Parathyroid adenoma (tissue), 2 donors: ENCODE measurements at regions not wholly inside any gene's neighbourhood (a gene's known extent, or its start where the extent isn't known, plus 50 kb on each side); places are given as distances from the start of the nearest gene placed in this dataset.

ENCODE experiments used
- H2AFZ ChIP-seq: fragments of 300-600 bp; sonication (generic); one replicate; pipeline ENCODE4 v1.7.0; 2017; ENCODE audit warnings: antibody characterized with exemption, mild to moderate bottlenecking
- H3K27ac ChIP-seq: fragments of 300-600 bp; sonication (generic); one replicate; pipeline ENCODE4 v1.7.0; 2017
- H3K27me3 ChIP-seq: fragments of 300-600 bp; sonication (generic); one replicate; pipeline ENCODE4 v1.7.0; 2017; ENCODE audit warnings: low read length; ENCODE audit not compliant: control insufficient read depth, insufficient read depth
- H3K36me3 ChIP-seq: fragments of 300-600 bp; sonication (generic); one replicate; pipeline ENCODE4 v1.7.0; 2017; ENCODE audit warnings: low read length; ENCODE audit not compliant: control insufficient read depth, insufficient read depth
- H3K4me1 ChIP-seq: fragments of 300-600 bp; sonication (generic); one replicate; pipeline ENCODE4 v1.7.0; 2017; ENCODE audit warnings: control low read depth
- H3K4me2 ChIP-seq: fragments of 300-600 bp; sonication (generic); one replicate; pipeline ENCODE4 v1.7.0; 2017; ENCODE audit warnings: low read length
- H3K4me3 ChIP-seq: fragments of 300-600 bp; sonication (generic); one replicate; pipeline ENCODE4 v1.7.0; 2017; ENCODE audit warnings: low read depth, low read length
- H3K79me2 ChIP-seq: fragments of 300-600 bp; sonication (generic); one replicate; pipeline ENCODE4 v1.7.0; 2017; ENCODE audit warnings: control low read depth
- H3K9ac ChIP-seq: fragments of 300-600 bp; sonication (generic); one replicate; pipeline ENCODE4 v1.7.0; 2017; ENCODE audit warnings: mild to moderate bottlenecking
- H3K9me3 ChIP-seq: fragments of 300-600 bp; sonication (generic); one replicate; pipeline ENCODE4 v1.7.0; 2017; ENCODE audit warnings: low read length; ENCODE audit not compliant: control insufficient read depth
- CTCF ChIP-seq: fragments of 300-600 bp; sonication (generic); IDR thresholded peaks from one replicate; pipeline ENCODE4 v1.7.0; 2017; ENCODE audit warnings: antibody characterized with exemption, mild to moderate bottlenecking
- donor health status: primary hyperparathyroidism.

GRCh38 chr19:28642787-28643683 lies 569.9 kb downstream of the UQCRFS1 start:
- Histone ChIP-seq H3K27me3 (no peaks in the 10 kb centered on the region), H3K9me3 (no peaks in the 10 kb centered on the region), H3K4me3 (no peak overlapping the region), H3K4me2 (no peak overlapping the region), H3K79me2 (no peaks in the 10 kb centered on the region), H2AFZ (no peak overlapping the region), H3K36me3 (no peaks in the 10 kb centered on the region), H3K9ac (no peak overlapping the region), H3K4me1 (no peaks in the 10 kb centered on the region), H3K27ac (no peak overlapping the region)
- TF ChIP-seq CTCF, result no peak

GRCh38 chr19:28641395-28641794 lies 571.6 kb downstream of the UQCRFS1 start:
- Histone ChIP-seq H2AFZ (no peak overlapping the region), H3K4me2 (no peak overlapping the region), H3K9ac (no peak overlapping the region), H3K4me3 (no peak overlapping the region), H3K36me3 (no peaks in the 10 kb centered on the region), H3K4me1 (no peaks in the 10 kb centered on the region), H3K27me3 (no peaks in the 10 kb centered on the region), H3K79me2 (no peaks in the 10 kb centered on the region), H3K27ac (no peak overlapping the region), H3K9me3 (no peaks in the 10 kb centered on the region)
- TF ChIP-seq CTCF, result no peak

- no peak for TF ChIP-seq CTCF
- H2AFZ ChIP-seq, result no peak overlapping the region
- no peak overlapping the region for H3K27ac ChIP-seq
- H3K4me1 ChIP-seq, result no peaks in the 10 kb centered on the region
- no peak overlapping the region for H3K4me3 ChIP-seq
- H3K4me2 ChIP-seq, result no peak overlapping the region
- no peaks in the 10 kb centered on the region for H3K36me3 ChIP-seq
- H3K9me3 ChIP-seq, result no peaks in the 10 kb centered on the region
- no peaks in the 10 kb centered on the region for H3K79me2 ChIP-seq
- H3K9ac ChIP-seq, result no peak overlapping the region
- H3K27me3 ChIP-seq, result no peaks in the 10 kb centered on the region
Measured at GRCh38 chr19:28640506-28640905, 572.4 kb downstream of the UQCRFS1 start.

- H3K27me3 ChIP-seq, result no peaks in the 10 kb centered on the region
- H3K4me3 ChIP-seq, result no peak overlapping the region
- no peaks in the 10 kb centered on the region for H3K9me3 ChIP-seq
- H3K79me2 ChIP-seq, result no peaks in the 10 kb centered on the region
- no peak overlapping the region for H3K9ac ChIP-seq
- no peak overlapping the region for H2AFZ ChIP-seq
- no peak for TF ChIP-seq CTCF
- no peak overlapping the region for H3K27ac ChIP-seq
- H3K4me2 ChIP-seq, result no peak overlapping the region
- no peaks in the 10 kb centered on the region for H3K4me1 ChIP-seq
- no peaks in the 10 kb centered on the region for H3K36me3 ChIP-seq
Measured at GRCh38 chr19:28638445-28638844, 574.5 kb downstream of the UQCRFS1 start.

- Histone ChIP-seq H3K36me3 (no peaks in the 10 kb centered on the region), H3K9ac (no peak overlapping the region), H3K9me3 (no peaks in the 10 kb centered on the region), H2AFZ (no peak overlapping the region), H3K4me3 (no peak overlapping the region), H3K27ac (no peak overlapping the region), H3K4me2 (no peak overlapping the region), H3K4me1 (no peaks in the 10 kb centered on the region), H3K27me3 (no peaks in the 10 kb centered on the region), H3K79me2 (no peaks in the 10 kb centered on the region)
- TF ChIP-seq CTCF, result no peak
Measured at GRCh38 chr19:28636706-28637105, 576.2 kb downstream of the UQCRFS1 start.
